22Rv1 (cell line): ENCODE measurements at regions not wholly inside any gene's neighbourhood (a gene's known extent, or its start where the extent isn't known, plus 50 kb on each side); places are given as distances from the start of the nearest gene placed in this dataset.

Experiments used
- CTCF ChIP-seq: fragments of 450-650 bp; IDR thresholded peaks from 2 replicates; pipeline ENCODE4 v1.5.1; 2017; ENCODE audit warnings: mild to moderate bottlenecking
- ZFX ChIP-seq: fragments of 450-650 bp; IDR thresholded peaks from 2 replicates; pipeline ENCODE4 v1.6.1; 2017; ENCODE audit warnings: antibody characterized with exemption, borderline replicate concordance

DNA sequence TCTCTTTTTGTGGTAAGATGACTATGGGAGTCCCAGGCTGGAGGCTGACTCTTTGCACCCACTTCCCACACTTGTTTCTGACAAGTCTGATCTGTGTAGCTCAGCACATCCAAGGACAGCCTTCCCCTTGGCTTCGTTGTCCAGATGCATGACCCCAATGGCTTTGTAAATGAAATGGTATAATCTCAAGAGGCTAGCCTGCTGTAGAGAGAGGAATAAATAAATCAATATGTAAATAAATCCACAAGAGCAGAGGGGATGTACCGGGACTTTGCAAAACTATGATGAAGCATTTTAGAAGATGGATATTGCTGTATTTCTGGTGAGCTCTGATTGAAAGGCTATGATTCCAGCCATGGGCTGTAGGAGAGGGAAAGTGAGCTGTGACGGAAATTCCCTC is 79.9 kb upstream of the NEO1 start:
- no peak for TF ChIP-seq CTCF
- no peak for TF ChIP-seq ZFX
